PC-9 (cell line): ENCODE measurements at regions not wholly inside any gene's neighbourhood (a gene's known extent, or its start where the extent isn't known, plus 50 kb on each side); places are given as distances from the start of the nearest gene placed in this dataset.

ENCODE experiments used
- BruUV-seq: library from RNA; stranded (reverse); fragments of 400-500 nt; replicated peaks from 2 replicates; lab custom pipeline; 2021; lab: Mats Ljungman, UMichigan
- CTCF ChIA-PET: fragments of 300-600 bp; sonication (Branson Sonifier 250); formaldehyde crosslinking; loops from one replicate; lab custom pipeline; 2022; ENCODE audit warnings: antibody characterized with exemption; lab: Charles Lee
- POLR2A ChIA-PET: fragments of 300-600 bp; sonication (Branson Sonifier 250); formaldehyde crosslinking; loops from one replicate; lab custom pipeline; 2022; ENCODE audit warnings: antibody characterized with exemption; ENCODE audit not compliant: unreplicated experiment; lab: Charles Lee
- DNase-seq, 2 experiments: peaks; one replicate each; pipeline versions ENCODE4 v3.0.0 to v3.0.0-alpha.2; 2015 to 2022; ENCODE audit warnings: mixed read lengths in 1 of 2
- H2AFZ ChIP-seq: fragments of 200-600 bp; sonication (generic); 2 replicates; pipeline ENCODE4 v1.8.1; 2017; ENCODE audit warnings: antibody characterized with exemption
- H3F3A ChIP-seq: fragments of 200-600 bp; sonication (generic); 2 replicates; pipeline ENCODE4 v1.8.1; 2017; ENCODE audit warnings: antibody characterized with exemption, mild to moderate bottlenecking, low read depth; ENCODE audit not compliant: insufficient read depth
- H3K27ac ChIP-seq: fragments of 200-600 bp; sonication (generic); 2 replicates; pipeline ENCODE4 v1.6.1; 2016; ENCODE audit warnings: mixed run types
- H3K27me3 ChIP-seq: fragments of 200-600 bp; sonication (generic); 2 replicates; pipeline ENCODE4 v1.6.1; 2016; ENCODE audit warnings: low read depth, mixed run types; ENCODE audit not compliant: insufficient read depth
- H3K36me3 ChIP-seq: fragments of 200-600 bp; sonication (generic); 2 replicates; pipeline ENCODE4 v1.6.1; 2016; ENCODE audit warnings: low read depth, mixed run types
- H3K4me1 ChIP-seq: fragments of 200-600 bp; sonication (generic); replicated peaks from 2 replicates; pipeline ENCODE4 v1.6.1; 2016; ENCODE audit warnings: mixed run types; ENCODE audit not compliant: insufficient read depth
- H3K4me2 ChIP-seq: fragments of 200-600 bp; sonication (generic); 2 replicates; pipeline ENCODE4 v1.6.1; 2017; ENCODE audit warnings: mixed run types
- H3K4me3 ChIP-seq: fragments of 200-600 bp; sonication (generic); 2 replicates; pipeline ENCODE4 v1.6.1; 2016; ENCODE audit warnings: mixed run types
- H3K79me2 ChIP-seq: fragments of 200-600 bp; sonication (generic); 2 replicates; pipeline ENCODE4 v1.6.1; 2017; ENCODE audit warnings: low read depth, mixed run types
- H3K9me2 ChIP-seq: fragments of 200-600 bp; sonication (generic); 2 replicates; pipeline ENCODE4 v1.8.1; 2017; ENCODE audit warnings: mild to moderate bottlenecking; ENCODE audit not compliant: insufficient read depth
- H3K9me3 ChIP-seq: fragments of 200-600 bp; sonication (generic); 2 replicates; pipeline ENCODE4 v1.8.1; 2016; ENCODE audit warnings: low read depth; ENCODE audit not compliant: insufficient read depth
- H4K20me1 ChIP-seq: fragments of 200-600 bp; sonication (generic); 2 replicates; pipeline ENCODE4 v1.8.1; 2017; ENCODE audit not compliant: insufficient read depth
- EZH2 ChIP-seq: fragments of 200-600 bp; sonication (generic); IDR thresholded peaks from 2 replicates; pipeline ENCODE4 v1.8.0; 2017; ENCODE audit warnings: antibody characterized with exemption, low read depth
- intact Hi-C: fragments of 100-400 bp; cut with micrococcal nuclease; formaldehyde crosslinking; loops from one replicate; pipeline ENCODE4 v1.10.0; 2022; ENCODE audit not compliant: unreplicated experiment
- TF ChIP-seq, protein P1 (sequence below): fragments of 200-600 bp; sonication (generic); conservative IDR thresholded peaks from 2 replicates; pipeline ENCODE4 v1.6.1; 2017; ENCODE audit warnings: mixed run types, antibody characterized with exemption, mild to moderate bottlenecking, moderate library complexity

DNA sequence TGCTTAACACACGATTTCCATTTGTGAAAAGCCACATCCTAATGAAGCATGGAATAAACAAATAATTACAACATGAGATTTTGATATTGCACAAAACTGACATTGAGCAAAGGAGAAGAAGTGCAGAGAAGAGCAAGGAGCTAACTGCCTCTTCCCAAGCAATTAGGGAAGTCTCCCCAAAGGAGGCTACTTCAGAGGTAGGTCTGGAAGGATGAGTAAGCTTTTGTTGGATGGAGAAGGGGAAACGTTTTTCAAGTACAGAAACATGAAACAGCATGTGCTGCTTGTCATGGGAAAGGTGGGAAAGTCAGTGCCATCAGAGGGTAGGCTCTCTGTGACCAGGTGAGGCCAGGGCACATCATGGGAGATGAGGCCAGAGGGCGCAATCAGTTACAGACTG, 132.2 kb upstream of the SESN3 start:
- TF ChIP-seq, protein P1, sequence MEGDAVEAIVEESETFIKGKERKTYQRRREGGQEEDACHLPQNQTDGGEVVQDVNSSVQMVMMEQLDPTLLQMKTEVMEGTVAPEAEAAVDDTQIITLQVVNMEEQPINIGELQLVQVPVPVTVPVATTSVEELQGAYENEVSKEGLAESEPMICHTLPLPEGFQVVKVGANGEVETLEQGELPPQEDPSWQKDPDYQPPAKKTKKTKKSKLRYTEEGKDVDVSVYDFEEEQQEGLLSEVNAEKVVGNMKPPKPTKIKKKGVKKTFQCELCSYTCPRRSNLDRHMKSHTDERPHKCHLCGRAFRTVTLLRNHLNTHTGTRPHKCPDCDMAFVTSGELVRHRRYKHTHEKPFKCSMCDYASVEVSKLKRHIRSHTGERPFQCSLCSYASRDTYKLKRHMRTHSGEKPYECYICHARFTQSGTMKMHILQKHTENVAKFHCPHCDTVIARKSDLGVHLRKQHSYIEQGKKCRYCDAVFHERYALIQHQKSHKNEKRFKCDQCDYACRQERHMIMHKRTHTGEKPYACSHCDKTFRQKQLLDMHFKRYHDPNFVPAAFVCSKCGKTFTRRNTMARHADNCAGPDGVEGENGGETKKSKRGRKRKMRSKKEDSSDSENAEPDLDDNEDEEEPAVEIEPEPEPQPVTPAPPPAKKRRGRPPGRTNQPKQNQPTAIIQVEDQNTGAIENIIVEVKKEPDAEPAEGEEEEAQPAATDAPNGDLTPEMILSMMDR = no peak
- no peak for TF ChIP-seq EZH2
- Histone ChIP-seq H3K27ac (no peak overlapping the region), H3K4me1 (peaks cover 7% of the 10 kb centered on the region; the same call in 1 of the 2 replicates), H3K9me2 (no peaks in the 10 kb centered on the region), H3K9me3 (no peaks in the 10 kb centered on the region), H3K79me2 (no peaks in the 10 kb centered on the region), H3K4me2 (no peak overlapping the region), H3F3A (no peaks in the 10 kb centered on the region), H2AFZ (no peak overlapping the region), H3K36me3 (no peaks in the 10 kb centered on the region), H3K4me3 (no peak overlapping the region), H4K20me1 (no peaks in the 10 kb centered on the region), H3K27me3 (no peaks in the 10 kb centered on the region; the same call in 1 of the 2 replicates)
- POLR2A ChIA-PET = no interaction called here
- no peak for DNase-seq
- intact Hi-C loops = no loop called here
- CTCF ChIA-PET = no interaction called here
- BruUV-seq = no TSS peak

DNA sequence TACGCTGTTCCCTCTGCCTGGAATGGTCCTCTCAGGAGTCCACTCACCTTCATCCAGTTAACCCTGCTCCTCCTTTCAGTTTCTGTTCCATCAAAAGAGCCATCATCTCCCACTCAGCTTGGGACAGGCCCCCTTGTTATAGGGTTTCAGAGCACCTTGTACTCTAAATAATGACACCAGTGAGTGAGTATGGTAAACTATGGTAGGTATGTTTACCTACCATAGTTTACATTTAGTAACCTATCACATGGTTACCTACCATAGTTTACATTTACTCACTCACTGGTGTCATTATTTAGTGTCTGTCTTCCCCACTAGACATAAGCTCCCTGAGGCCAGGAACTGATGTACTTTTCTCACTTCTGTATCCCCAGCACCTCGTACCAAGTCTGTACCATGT, 130.2 kb upstream of the SESN3 start:
- H4K20me1 ChIP-seq = no peaks in the 10 kb centered on the region
- H3K27ac ChIP-seq = no peak overlapping the region
- BruUV-seq = no TSS peak
- DNase-seq = no peak
- no peaks in the 10 kb centered on the region for H3K36me3 ChIP-seq
- H3K9me3 ChIP-seq = no peaks in the 10 kb centered on the region
- peaks cover 7% of the 10 kb centered on the region; the same call in 1 of the 2 replicates for H3K27me3 ChIP-seq
- ChIA-PET POLR2A (no interaction called here), CTCF (no interaction called here)
- intact Hi-C loops = no loop called here
- TF ChIP-seq, protein P1 = no peak
- no peak for TF ChIP-seq EZH2
- no peak overlapping the region for H3K4me2 ChIP-seq
- no peak overlapping the region for H3K4me3 ChIP-seq
- H2AFZ ChIP-seq = no peak overlapping the region
- no peaks in the 10 kb centered on the region for H3K9me2 ChIP-seq
- H3K4me1 ChIP-seq = peaks cover 7% of the 10 kb centered on the region; the same call in 1 of the 2 replicates
- H3F3A ChIP-seq = no peaks in the 10 kb centered on the region
- H3K79me2 ChIP-seq = no peaks in the 10 kb centered on the region

DNA sequence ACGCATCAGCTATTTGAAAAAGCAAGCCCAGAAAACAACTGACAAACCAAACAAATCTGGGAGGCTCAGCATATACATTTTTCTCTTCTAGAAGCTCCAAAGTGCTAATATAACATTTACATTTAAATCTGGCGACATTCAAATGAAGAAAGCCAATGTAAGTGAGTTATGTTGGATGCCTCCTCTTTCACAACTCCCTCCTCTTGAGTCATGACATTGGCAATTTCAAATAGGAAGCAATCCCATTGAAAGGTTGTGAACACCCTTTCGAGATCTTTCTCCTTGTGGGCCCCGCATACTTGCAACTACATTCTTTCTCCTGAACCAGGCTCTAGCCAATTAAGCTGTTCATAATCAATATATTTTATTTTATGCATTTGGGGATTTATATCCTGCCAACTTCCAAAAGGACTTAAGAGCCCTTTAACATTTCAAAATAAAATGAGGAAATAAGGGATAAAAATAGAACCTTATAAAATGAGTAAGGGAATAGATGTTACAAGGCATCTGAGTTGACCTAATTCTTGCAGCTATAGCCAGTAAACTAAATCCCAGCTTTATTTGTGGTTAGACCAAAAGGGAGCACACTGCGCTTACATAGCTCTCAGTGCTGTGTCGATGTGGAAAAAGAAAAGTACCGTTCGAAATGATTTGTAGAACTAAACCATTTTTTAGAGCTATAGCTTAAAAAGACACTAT, 129.5 kb upstream of the SESN3 start:
- no TSS peak for BruUV-seq
- DNase-seq = no peak
- ChIA-PET POLR2A (no interaction called here), CTCF (no interaction called here)
- Histone ChIP-seq H3K9me3 (no peaks in the 10 kb centered on the region), H3K4me3 (no peak overlapping the region), H3K36me3 (no peaks in the 10 kb centered on the region), H3K27ac (no peak overlapping the region), H4K20me1 (no peaks in the 10 kb centered on the region), H2AFZ (no peak overlapping the region), H3F3A (no peaks in the 10 kb centered on the region), H3K27me3 (peaks cover 7% of the 10 kb centered on the region; the same call in 1 of the 2 replicates), H3K4me1 (peaks cover 7% of the 10 kb centered on the region; the same call in 1 of the 2 replicates), H3K9me2 (no peaks in the 10 kb centered on the region), H3K4me2 (no peak overlapping the region), H3K79me2 (no peaks in the 10 kb centered on the region)
- TF ChIP-seq, protein P1 = no peak
- TF ChIP-seq EZH2 = no peak
- intact Hi-C loops = no loop called here
